NCI-H345 treated with DMSO at 0.1 percent for 48 hours (cell line): ENCODE measurements at regions not wholly inside any gene's neighbourhood (a gene's known extent, or its start where the extent isn't known, plus 50 kb on each side); places are given as distances from the start of the nearest gene placed in this dataset.

Source experiments
- DNase-seq: peaks from one replicate; lab custom pipeline; 2025; ENCODE audit not compliant: unreplicated experiment; lab: John Stamatoyannopoulos, UW

GRCh38 chr4:124535003-124535402 is 177.5 kb downstream of the ANKRD50 start:
- DNase-seq: no peak

- no peak for DNase-seq
Measured at GRCh38 chr4:124536946-124537345, 175.6 kb downstream of the ANKRD50 start.

- no peak for DNase-seq
Measured at GRCh38 chr4:124537971-124538370, 174.6 kb downstream of the ANKRD50 start.

GRCh38 chr4:124540014-124540413 is 172.5 kb downstream of the ANKRD50 start:
- no peak for DNase-seq

GRCh38 chr4:124541652-124542420 is 170.7 kb downstream of the ANKRD50 start:
- DNase-seq: no peak

GRCh38 chr4:124555959-124556358 is 156.6 kb downstream of the ANKRD50 start:
- no peak for DNase-seq

GRCh38 chr4:124564121-124564520 is 148.4 kb downstream of the ANKRD50 start:
- no peak for DNase-seq

GRCh38 chr4:124565371-124565770 is 147.2 kb downstream of the ANKRD50 start:
- DNase-seq: no peak

- no peak for DNase-seq
Measured at GRCh38 chr4:124566030-124566429, 146.5 kb downstream of the ANKRD50 start.

GRCh38 chr4:124573056-124573455 is 139.5 kb downstream of the ANKRD50 start:
- DNase-seq: no peak

GRCh38 chr4:124579896-124580295 is 132.6 kb downstream of the ANKRD50 start:
- DNase-seq: no peak

GRCh38 chr4:124583797-124584196 is 128.7 kb downstream of the ANKRD50 start:
- no peak for DNase-seq

- DNase-seq: no peak
Measured at GRCh38 chr4:124589786-124590185, 122.7 kb downstream of the ANKRD50 start.

- DNase-seq: no peak
Measured at GRCh38 chr4:124590480-124590879, 122.1 kb downstream of the ANKRD50 start.

- no peak for DNase-seq
Measured at GRCh38 chr4:124591637-124592036, 120.9 kb downstream of the ANKRD50 start.

- DNase-seq: no peak
Measured at GRCh38 chr4:124593494-124593893, 119.0 kb downstream of the ANKRD50 start.

- DNase-seq: no peak
Measured at GRCh38 chr4:124594945-124595344, 117.6 kb downstream of the ANKRD50 start.

- no peak for DNase-seq
Measured at GRCh38 chr4:124596816-124597215, 115.7 kb downstream of the ANKRD50 start.

GRCh38 chr4:124610211-124610610 is 102.3 kb downstream of the ANKRD50 start:
- no peak for DNase-seq
